ENCODE measurements at regions not wholly inside any gene's neighbourhood (a gene's known extent, or its start where the extent isn't known, plus 50 kb on each side); places are given as distances from the start of the nearest gene placed in this dataset.
A peak's percentile ranks its signal among the peaks of the same experiment; 100 is the strongest.

DNA sequence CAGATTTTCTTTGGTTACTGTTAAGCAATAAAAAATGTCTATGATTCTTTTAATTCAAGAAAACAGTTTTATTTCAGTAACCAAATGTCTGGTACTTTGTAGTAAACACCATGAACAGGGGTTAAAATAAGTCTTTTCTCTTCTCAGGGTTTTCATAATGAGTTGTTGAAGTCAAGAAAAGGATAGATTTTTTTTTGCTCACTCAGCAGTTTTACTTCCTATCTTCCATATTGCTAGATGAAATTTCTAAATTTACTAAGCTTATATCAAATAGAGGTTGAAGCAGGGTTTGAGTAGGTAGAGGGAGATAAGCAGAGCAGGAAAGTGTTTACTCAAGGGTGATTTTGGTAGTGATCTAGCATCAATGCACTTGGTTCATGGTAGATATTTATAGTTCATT, 1031.3 kb downstream of the C4orf33 start:
- no peak for TF ChIP-seq ZFP36 (IDR thresholded peaks at IDR 0.05; ENCODE audit: borderline replicate concordance, partially characterized antibody)
- no peak for TF ChIP-seq NR3C1 (IDR thresholded peaks at IDR 0.05)
- TF ChIP-seq BHLHE40 (IDR thresholded peaks at IDR 0.05; ENCODE audit: low read depth, low read length), result no peak
- TF ChIP-seq FOSB (CRISPR knock-in tag; IDR thresholded peaks at IDR 0.05), result no peak
- TF ChIP-seq JUNB (IDR thresholded peaks at IDR 0.05), result no peak
- TF ChIP-seq MAFK (IDR thresholded peaks at IDR 0.05; ENCODE audit: partially characterized antibody), result peak; percentile 95
- no peak for ATAC-seq
- no peaks in the 10 kb centered on the region for H3K4me1 ChIP-seq
- no peak overlapping the region for H3K4me2 ChIP-seq
- CTCF ChIA-PET, result no interaction called here
- POLR2A ChIA-PET, result no interaction called here
- FAIRE-seq, result no peak
- H3K9me3 ChIP-seq, result no peaks in the 10 kb centered on the region
- no peak for DNase-seq (ENCODE audit: low read depth in 1 of 2, low spot score in 1 of 2)
- H3K4me3 ChIP-seq, result no peak overlapping the region
- no peak overlapping the region for H3K27ac ChIP-seq

DNA sequence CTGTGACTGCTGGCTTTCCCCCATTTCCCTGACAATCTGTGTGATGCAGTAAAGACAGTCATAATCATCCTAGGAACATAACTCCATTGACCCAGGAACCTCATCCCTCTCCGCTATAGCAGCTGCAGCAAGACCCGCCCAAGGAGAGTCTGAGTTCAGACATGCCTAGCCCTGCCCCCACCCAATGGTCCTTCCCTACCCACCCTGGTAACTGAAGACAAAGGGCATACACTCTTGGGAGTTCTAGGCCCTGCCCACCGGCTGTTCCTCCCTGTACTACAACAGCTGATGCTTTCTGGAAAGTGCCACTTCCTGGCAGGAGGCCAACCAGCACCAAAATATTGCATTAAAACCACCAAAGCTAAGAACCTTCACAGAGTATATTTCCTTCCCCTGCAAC, 1035.6 kb downstream of the C4orf33 start:
- no peaks in the 10 kb centered on the region for H3K9me3 ChIP-seq
- ChIA-PET CTCF (no interaction called here), POLR2A (no interaction called here)
- H3K4me1 ChIP-seq, result no peaks in the 10 kb centered on the region
- no peak for TF ChIP-seq RARB (CRISPR knock-in tag; IDR thresholded peaks at IDR 0.05)
- TF ChIP-seq, protein P1, sequence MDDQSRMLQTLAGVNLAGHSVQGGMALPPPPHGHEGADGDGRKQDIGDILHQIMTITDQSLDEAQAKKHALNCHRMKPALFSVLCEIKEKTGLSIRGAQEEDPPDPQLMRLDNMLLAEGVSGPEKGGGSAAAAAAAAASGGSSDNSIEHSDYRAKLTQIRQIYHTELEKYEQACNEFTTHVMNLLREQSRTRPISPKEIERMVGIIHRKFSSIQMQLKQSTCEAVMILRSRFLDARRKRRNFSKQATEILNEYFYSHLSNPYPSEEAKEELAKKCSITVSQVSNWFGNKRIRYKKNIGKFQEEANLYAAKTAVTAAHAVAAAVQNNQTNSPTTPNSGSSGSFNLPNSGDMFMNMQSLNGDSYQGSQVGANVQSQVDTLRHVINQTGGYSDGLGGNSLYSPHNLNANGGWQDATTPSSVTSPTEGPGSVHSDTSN (IDR thresholded peaks at IDR 0.05), result no peak
- ATAC-seq, result no peak
- no peak for DNase-seq (ENCODE audit: low read depth in 1 of 2, low spot score in 1 of 2)
- H3K27ac ChIP-seq, result no peak overlapping the region
- no peak overlapping the region for H3K4me3 ChIP-seq
- H3K4me2 ChIP-seq, result no peak overlapping the region
- WGBS (ENCODE audit: missing lambda C conversion rate), result no CpG with 5 or more reads among the region's 3 CpGs
- FAIRE-seq, result no peak

GRCh38 chr4:130141651-130142050, 1045.7 kb downstream of the C4orf33 start:
- 12% methylated on average over 7 of the region's 7 CpGs for WGBS (ENCODE audit: missing lambda C conversion rate)

GRCh38 chr4:130143656-130144055, 1047.7 kb downstream of the C4orf33 start:
- Histone ChIP-seq H3K4me3 (no peak overlapping the region), H3K4me2 (no peak overlapping the region), H3K4me1 (no peaks in the 10 kb centered on the region), H3K9me3 (no peaks in the 10 kb centered on the region), H3K27ac (no peak overlapping the region)
- FAIRE-seq, result no peak
- no peak for TF ChIP-seq ZSCAN20 (CRISPR knock-in tag; IDR thresholded peaks at IDR 0.05)
- TF ChIP-seq, protein P1 (IDR thresholded peaks at IDR 0.05), result no peak
- ATAC-seq, result no peak
- 0% methylated on average over 1 of the region's 1 CpG for WGBS (ENCODE audit: missing lambda C conversion rate)
- DNase-seq (ENCODE audit: low read depth in 1 of 2, low spot score in 1 of 2), result no peak
- ChIA-PET POLR2A (no interaction called here), CTCF (no interaction called here)

More at GRCh38 chr4:130141651-130142050, 1045.7 kb downstream of the C4orf33 start:
- Histone ChIP-seq H3K4me2 (no peak overlapping the region), H3K4me3 (no peak overlapping the region), H3K27ac (no peak overlapping the region), H3K9me3 (no peaks in the 10 kb centered on the region), H3K4me1 (no peaks in the 10 kb centered on the region)
- ATAC-seq, result no peak
- no peak for TF ChIP-seq MAZ (IDR thresholded peaks at IDR 0.05; ENCODE audit: borderline replicate concordance, low read depth, low read length)
- no peak for TF ChIP-seq TP53 (CRISPR knock-in tag; IDR thresholded peaks at IDR 0.05)
- no peak for FAIRE-seq
- POLR2A ChIA-PET, result no interaction called here
- CTCF ChIA-PET, result no interaction called here
- DNase-seq (ENCODE audit: low read depth in 1 of 2, low spot score in 1 of 2), result no peak

GRCh38 chr4:130146773-130147172, 1050.8 kb downstream of the C4orf33 start:
- TF ChIP-seq HEYL (CRISPR knock-in tag; IDR thresholded peaks at IDR 0.05), result no peak
- TF ChIP-seq, protein P2, sequence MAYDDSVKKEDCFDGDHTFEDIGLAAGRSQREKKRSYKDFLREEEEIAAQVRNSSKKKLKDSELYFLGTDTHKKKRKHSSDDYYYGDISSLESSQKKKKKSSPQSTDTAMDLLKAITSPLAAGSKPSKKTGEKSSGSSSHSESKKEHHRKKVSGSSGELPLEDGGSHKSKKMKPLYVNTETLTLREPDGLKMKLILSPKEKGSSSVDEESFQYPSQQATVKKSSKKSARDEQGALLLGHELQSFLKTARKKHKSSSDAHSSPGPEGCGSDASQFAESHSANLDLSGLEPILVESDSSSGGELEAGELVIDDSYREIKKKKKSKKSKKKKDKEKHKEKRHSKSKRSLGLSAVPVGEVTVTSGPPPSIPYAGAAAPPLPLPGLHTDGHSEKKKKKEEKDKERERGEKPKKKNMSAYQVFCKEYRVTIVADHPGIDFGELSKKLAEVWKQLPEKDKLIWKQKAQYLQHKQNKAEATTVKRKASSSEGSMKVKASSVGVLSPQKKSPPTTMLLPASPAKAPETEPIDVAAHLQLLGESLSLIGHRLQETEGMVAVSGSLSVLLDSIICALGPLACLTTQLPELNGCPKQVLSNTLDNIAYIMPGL (CRISPR knock-in tag; IDR thresholded peaks at IDR 0.05; ENCODE audit: borderline replicate concordance), result no peak
- no peak for TF ChIP-seq RFX5 (IDR thresholded peaks at IDR 0.05)
- no peak for TF ChIP-seq PHF8 (IDR thresholded peaks at IDR 0.05; ENCODE audit: borderline replicate concordance, low read depth)
- TF ChIP-seq ZFP36 (IDR thresholded peaks at IDR 0.05; ENCODE audit: borderline replicate concordance, partially characterized antibody), result no peak
- no peak for TF ChIP-seq RCOR1 (IDR thresholded peaks at IDR 0.05; ENCODE audit: low read depth, low read length)
- TF ChIP-seq HOXB13 (CRISPR knock-in tag; IDR thresholded peaks at IDR 0.05; ENCODE audit: low read depth), result no peak
- no peak for TF ChIP-seq HOXB5 (CRISPR knock-in tag; IDR thresholded peaks at IDR 0.05)
- TF ChIP-seq CHD2 (IDR thresholded peaks at IDR 0.05; ENCODE audit: low read length, partially characterized antibody), result no peak
- TF ChIP-seq ZNF302 (CRISPR knock-in tag; IDR thresholded peaks at IDR 0.05), result no peak
- TF ChIP-seq JUN (IDR thresholded peaks at IDR 0.05), result no peak
- TF ChIP-seq BHLHE40 (IDR thresholded peaks at IDR 0.05; ENCODE audit: low read depth, low read length), result no peak
- no peak for TF ChIP-seq NPAS2 (CRISPR knock-in tag; IDR thresholded peaks at IDR 0.05; ENCODE audit: borderline replicate concordance)
- no peak for TF ChIP-seq EHF (CRISPR knock-in tag; IDR thresholded peaks at IDR 0.05)
- no peak for TF ChIP-seq RARB (CRISPR knock-in tag; IDR thresholded peaks at IDR 0.05)
- no peak for TF ChIP-seq USF2 (IDR thresholded peaks at IDR 0.05)
- no peak for FAIRE-seq
- 7% methylated on average over 2 of the region's 2 CpGs for WGBS (ENCODE audit: missing lambda C conversion rate)
- Histone ChIP-seq H3K9me3 (no peaks in the 10 kb centered on the region), H3K4me1 (no peaks in the 10 kb centered on the region), H3K4me3 (no peak overlapping the region), H3K4me2 (no peak overlapping the region), H3K27ac (no peak overlapping the region)
- no peak for DNase-seq (ENCODE audit: low read depth in 1 of 2, low spot score in 1 of 2)
- no peak for ATAC-seq
- CTCF ChIA-PET, result no interaction called here
- POLR2A ChIA-PET, result no interaction called here

All from A549 (cell line).